K562 (cell line): ENCODE measurements at regions not wholly inside any gene's neighbourhood (a gene's known extent, or its start where the extent isn't known, plus 50 kb on each side); places are given as distances from the start of the nearest gene placed in this dataset.

ENCODE experiments used
- CC2D1A ChIP-seq: fragments of 450-650 bp; IDR thresholded peaks from 2 replicates; pipeline ENCODE4 v1.6.1; 2017; ENCODE audit warnings: mild to moderate bottlenecking
- CREB1 ChIP-seq, 2 experiments: sonication (generic) in 1 of 2; formaldehyde crosslinking in 1 of 2; IDR thresholded peaks; 2 replicates each; pipeline versions ENCODE4 v1.6.1 to v1.8.0; 2012 to 2022; ENCODE audit warnings: inconsistent platforms in 1 of 2, mild to moderate bottlenecking in 1 of 2, missing genetic modification reagents in 1 of 2, moderate library complexity in 1 of 2
- ETV1 ChIP-seq: fragments of 450-650 bp; conservative IDR thresholded peaks from 2 replicates; pipeline ENCODE4 v1.6.1; 2016; ENCODE audit warnings: missing genetic modification characterization, control low read depth, low read depth, missing compliant biosample characterization
- HNRNPH1 ChIP-seq: fragments of 200-400 bp; formaldehyde crosslinking; optimal IDR thresholded peaks from 2 replicates; pipeline ENCODE3; 2017; ENCODE audit warnings: low read depth, mild to moderate bottlenecking, low read length, moderate library complexity
- MTA3 ChIP-seq: fragments of 450-650 bp; formaldehyde crosslinking; IDR thresholded peaks from 2 replicates; pipeline ENCODE4 v1.6.1; 2017; ENCODE audit warnings: mild to moderate bottlenecking, borderline replicate concordance
- RBM39 ChIP-seq: fragments of 200-400 bp; formaldehyde crosslinking; optimal IDR thresholded peaks from 2 replicates; pipeline ENCODE3; 2018; ENCODE audit warnings: low read depth, low read length
- SMC3 ChIP-seq: conservative IDR thresholded peaks from 2 replicates; pipeline ENCODE4 v1.6.1; 2011; ENCODE audit warnings: low read depth, low read length, improper control_type of control experiment; ENCODE audit not compliant: insufficient read depth
- SRSF7 ChIP-seq: fragments of 200-400 bp; formaldehyde crosslinking; optimal IDR thresholded peaks from 2 replicates; pipeline ENCODE3; 2017; ENCODE audit warnings: mild to moderate bottlenecking, low read depth, low read length
- ZC3H8 ChIP-seq: fragments of 450-650 bp; IDR thresholded peaks from 2 replicates; pipeline ENCODE4 v1.6.1; 2017
- ZEB2 ChIP-seq: fragments of 450-650 bp; IDR thresholded peaks from 2 replicates; pipeline ENCODE4 v1.6.1; 2016
- TF ChIP-seq, protein P1 (sequence below): fragments of 450-650 bp; formaldehyde crosslinking; conservative IDR thresholded peaks from 2 replicates; pipeline ENCODE4 v1.4.0; 2022; ENCODE audit warnings: mild to moderate bottlenecking, missing genetic modification characterization
- TF ChIP-seq, protein P2 (sequence below): sonication (generic); formaldehyde crosslinking; IDR thresholded peaks from 2 replicates; pipeline ENCODE4 v1.8.1; 2023; ENCODE audit warnings: mild to moderate bottlenecking, missing genetic modification reagents
- TF ChIP-seq, protein P3 (sequence below): fragments of 450-650 bp; IDR thresholded peaks from 2 replicates; pipeline ENCODE4 v1.6.1; 2016; ENCODE audit warnings: mild to moderate bottlenecking

DNA sequence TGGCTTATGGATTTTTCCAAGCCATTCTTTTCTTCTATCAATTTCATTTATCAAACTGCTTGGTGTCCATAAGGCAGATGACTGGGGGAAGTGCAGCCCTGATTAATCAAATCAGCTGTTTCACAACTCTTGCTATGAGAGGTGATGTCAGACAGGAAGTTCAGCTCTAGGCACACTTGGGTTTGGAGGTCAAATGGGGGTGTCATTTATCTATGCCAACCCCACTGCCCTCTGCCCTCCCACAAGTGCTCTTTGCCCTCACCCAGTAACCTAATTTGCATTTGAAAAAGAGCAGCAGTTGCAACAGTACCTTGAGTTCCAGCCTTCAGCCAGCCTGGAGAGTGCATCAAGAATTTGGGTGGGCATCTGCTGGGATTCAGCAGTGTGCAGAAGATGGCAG lies 431.3 kb upstream of the SPRED2 start (continued):
- no peak for TF ChIP-seq MTA3
- TF ChIP-seq, protein P1, sequence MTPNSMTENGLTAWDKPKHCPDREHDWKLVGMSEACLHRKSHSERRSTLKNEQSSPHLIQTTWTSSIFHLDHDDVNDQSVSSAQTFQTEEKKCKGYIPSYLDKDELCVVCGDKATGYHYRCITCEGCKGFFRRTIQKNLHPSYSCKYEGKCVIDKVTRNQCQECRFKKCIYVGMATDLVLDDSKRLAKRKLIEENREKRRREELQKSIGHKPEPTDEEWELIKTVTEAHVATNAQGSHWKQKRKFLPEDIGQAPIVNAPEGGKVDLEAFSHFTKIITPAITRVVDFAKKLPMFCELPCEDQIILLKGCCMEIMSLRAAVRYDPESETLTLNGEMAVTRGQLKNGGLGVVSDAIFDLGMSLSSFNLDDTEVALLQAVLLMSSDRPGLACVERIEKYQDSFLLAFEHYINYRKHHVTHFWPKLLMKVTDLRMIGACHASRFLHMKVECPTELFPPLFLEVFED (CRISPR knock-in tag) = no peak
- TF ChIP-seq ETV1 = no peak
- TF ChIP-seq CREB1 (IDR thresholded peaks at IDR 0.05) = no peak
- no peak for TF ChIP-seq CREB1 (CRISPR knock-in tag; IDR thresholded peaks at IDR 0.05)
- TF ChIP-seq ZEB2 = no peak
- TF ChIP-seq SMC3 = no peak
- no peak for TF ChIP-seq ZC3H8
- no peak for TF ChIP-seq HNRNPH1
- TF ChIP-seq RBM39 = no peak
- TF ChIP-seq, protein P2, sequence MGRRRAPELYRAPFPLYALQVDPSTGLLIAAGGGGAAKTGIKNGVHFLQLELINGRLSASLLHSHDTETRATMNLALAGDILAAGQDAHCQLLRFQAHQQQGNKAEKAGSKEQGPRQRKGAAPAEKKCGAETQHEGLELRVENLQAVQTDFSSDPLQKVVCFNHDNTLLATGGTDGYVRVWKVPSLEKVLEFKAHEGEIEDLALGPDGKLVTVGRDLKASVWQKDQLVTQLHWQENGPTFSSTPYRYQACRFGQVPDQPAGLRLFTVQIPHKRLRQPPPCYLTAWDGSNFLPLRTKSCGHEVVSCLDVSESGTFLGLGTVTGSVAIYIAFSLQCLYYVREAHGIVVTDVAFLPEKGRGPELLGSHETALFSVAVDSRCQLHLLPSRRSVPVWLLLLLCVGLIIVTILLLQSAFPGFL (CRISPR knock-in tag) = no peak
- TF ChIP-seq CC2D1A = no peak
- TF ChIP-seq SRSF7 = no peak
- TF ChIP-seq, protein P3, sequence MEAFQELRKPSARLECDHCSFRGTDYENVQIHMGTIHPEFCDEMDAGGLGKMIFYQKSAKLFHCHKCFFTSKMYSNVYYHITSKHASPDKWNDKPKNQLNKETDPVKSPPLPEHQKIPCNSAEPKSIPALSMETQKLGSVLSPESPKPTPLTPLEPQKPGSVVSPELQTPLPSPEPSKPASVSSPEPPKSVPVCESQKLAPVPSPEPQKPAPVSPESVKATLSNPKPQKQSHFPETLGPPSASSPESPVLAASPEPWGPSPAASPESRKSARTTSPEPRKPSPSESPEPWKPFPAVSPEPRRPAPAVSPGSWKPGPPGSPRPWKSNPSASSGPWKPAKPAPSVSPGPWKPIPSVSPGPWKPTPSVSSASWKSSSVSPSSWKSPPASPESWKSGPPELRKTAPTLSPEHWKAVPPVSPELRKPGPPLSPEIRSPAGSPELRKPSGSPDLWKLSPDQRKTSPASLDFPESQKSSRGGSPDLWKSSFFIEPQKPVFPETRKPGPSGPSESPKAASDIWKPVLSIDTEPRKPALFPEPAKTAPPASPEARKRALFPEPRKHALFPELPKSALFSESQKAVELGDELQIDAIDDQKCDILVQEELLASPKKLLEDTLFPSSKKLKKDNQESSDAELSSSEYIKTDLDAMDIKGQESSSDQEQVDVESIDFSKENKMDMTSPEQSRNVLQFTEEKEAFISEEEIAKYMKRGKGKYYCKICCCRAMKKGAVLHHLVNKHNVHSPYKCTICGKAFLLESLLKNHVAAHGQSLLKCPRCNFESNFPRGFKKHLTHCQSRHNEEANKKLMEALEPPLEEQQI = no peak
